AG10803 (cell line): ENCODE measurements at regions not wholly inside any gene's neighbourhood (a gene's known extent, or its start where the extent isn't known, plus 50 kb on each side); places are given as distances from the start of the nearest gene placed in this dataset.
"Not testable (repeated sequence)": the region's sequence is repeated elsewhere in the genome, so short reads cannot be mapped to it uniquely, and the experiment has no call there.

Experiments
- DNase-seq: peaks from one replicate; pipeline ENCODE4 v3.0.0; 2010; ENCODE audit warnings: low read depth
- H3K4me3 ChIP-seq: 2 replicates; pipeline ENCODE4 v1.5.1; 2011; ENCODE audit warnings: mild to moderate bottlenecking, low read length, control low read depth
- TF ChIP-seq, protein P1 (sequence below): conservative IDR thresholded peaks from 2 replicates; pipeline ENCODE4 v1.5.1; 2011; ENCODE audit warnings: mild to moderate bottlenecking, low read length, control low read depth, inconsistent platforms

DNA sequence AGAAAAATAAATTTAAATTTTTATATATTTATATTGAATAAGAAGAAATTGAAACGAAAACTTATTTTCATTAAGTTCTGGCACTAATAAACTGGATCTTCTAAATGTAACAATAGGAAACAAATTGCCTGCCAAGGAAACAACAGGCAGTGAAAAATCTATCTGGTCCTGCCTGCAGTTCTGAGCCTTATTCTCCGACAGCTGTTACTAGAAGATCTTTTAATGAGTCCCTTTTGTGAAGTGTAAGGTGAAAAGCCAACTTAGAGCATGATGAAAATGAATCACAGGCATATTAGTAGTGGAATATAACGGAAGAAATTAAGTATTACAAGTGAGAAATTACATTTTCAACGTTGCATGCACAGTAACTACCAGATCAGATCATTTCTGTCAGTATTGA is 1002.7 kb upstream of the PCDH20 start:
- TF ChIP-seq, protein P1, sequence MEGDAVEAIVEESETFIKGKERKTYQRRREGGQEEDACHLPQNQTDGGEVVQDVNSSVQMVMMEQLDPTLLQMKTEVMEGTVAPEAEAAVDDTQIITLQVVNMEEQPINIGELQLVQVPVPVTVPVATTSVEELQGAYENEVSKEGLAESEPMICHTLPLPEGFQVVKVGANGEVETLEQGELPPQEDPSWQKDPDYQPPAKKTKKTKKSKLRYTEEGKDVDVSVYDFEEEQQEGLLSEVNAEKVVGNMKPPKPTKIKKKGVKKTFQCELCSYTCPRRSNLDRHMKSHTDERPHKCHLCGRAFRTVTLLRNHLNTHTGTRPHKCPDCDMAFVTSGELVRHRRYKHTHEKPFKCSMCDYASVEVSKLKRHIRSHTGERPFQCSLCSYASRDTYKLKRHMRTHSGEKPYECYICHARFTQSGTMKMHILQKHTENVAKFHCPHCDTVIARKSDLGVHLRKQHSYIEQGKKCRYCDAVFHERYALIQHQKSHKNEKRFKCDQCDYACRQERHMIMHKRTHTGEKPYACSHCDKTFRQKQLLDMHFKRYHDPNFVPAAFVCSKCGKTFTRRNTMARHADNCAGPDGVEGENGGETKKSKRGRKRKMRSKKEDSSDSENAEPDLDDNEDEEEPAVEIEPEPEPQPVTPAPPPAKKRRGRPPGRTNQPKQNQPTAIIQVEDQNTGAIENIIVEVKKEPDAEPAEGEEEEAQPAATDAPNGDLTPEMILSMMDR: no peak
- DNase-seq: no peak
- H3K4me3 ChIP-seq: no peak overlapping the region

DNA sequence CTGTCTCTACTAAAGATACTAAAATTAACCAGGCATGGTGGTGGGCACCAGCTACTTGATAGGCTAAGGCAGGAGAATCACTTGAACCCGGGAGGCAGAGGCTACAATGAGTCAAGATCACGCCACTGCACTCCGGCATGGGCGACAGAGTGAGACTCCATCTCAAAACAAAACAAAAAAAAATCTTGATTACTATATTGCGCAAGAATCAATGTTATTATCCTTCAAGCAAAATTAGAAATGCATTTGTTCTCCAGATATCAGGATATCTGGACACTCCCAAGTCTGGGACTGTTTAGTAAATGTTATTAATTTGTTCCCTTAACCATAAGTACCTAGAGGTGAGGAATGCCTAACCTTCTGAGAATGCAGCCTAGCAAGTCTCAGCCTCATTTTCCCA is 992.2 kb upstream of the PCDH20 start:
- H3K4me3 ChIP-seq: no peak overlapping the region
- TF ChIP-seq, protein P1: no peak
- DNase-seq: no peak

DNA sequence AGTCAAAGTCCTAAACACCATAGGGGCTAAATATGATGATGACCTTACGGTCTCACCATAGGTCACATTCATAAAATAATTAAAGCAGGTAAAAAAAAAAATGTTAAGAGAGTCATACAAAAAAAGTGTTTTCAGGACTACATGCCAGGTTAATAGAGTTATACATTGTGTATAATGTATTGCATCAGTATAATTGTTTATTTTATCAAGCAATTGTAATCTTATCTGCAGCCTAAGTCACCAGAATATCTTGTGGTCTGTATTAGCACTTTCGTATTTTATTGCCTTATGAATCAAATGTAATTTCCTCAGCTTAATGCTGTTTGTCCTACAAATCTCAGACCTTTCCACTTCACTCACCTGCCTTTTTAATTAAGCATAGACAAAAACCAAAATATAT is 972.9 kb upstream of the PCDH20 start:
- no peak overlapping the region for H3K4me3 ChIP-seq
- DNase-seq: no peak
- TF ChIP-seq, protein P1: no peak

DNA sequence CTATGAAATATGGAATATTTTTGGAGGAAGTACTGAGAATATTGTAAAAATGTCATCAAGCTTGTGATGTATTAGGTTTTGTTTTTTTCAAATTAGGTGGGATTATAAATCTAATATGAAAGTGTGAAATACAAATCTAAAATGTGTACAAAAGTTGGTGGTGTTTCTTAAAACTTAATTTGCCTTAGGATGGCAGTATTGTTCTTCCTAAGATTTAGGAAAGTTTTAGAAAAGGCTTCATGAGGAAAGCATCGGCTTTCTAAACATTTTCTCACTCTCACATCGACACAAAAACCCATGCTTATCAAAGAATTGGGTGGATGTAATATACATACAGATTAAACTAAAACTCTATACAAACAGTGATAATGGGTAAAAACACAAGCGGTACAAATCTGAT is 972.0 kb upstream of the PCDH20 start:
- no peak overlapping the region for H3K4me3 ChIP-seq
- no peak for DNase-seq
- TF ChIP-seq, protein P1: no peak

DNA sequence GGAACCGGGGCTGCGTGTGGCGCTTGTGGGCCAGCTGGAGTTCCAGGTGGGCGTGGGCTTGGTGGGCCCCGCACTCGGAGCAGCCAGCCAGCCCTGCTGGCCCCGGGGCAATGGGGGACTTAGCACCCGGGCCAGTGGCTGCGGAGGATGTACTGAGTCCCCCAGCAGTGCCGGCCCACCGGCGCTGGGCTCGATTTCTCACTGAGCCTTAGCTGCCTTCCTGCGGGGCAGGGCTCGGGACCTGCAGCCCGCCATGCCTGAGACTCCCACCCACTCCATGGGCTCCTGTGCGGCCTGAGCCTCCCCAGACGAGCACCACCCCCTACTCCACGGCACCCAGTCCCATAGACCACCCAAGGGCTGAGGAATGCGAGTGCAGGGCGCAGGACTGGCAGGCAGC is 963.6 kb upstream of the PCDH20 start:
- DNase-seq: not testable (repeated sequence)

DNA sequence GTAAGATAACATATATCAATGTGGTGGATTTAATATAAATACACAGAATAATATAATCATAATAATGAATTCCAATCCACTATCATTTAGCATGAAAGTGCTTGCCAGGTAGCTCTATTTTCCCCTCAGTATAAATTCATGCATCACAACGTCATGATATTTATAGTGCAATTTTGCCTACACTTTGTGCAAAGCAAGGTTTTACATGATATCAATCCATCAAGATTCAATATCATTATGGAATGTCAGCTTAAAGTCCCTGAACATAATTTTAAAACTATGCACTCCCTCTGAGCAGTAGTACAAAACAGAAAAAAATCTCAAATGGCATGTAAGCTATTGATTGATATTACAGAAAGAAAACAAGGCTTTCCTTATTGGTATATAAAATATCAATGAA is 962.2 kb upstream of the PCDH20 start:
- no peak for DNase-seq
- TF ChIP-seq, protein P1: no peak
- no peak overlapping the region for H3K4me3 ChIP-seq

More for the DNA sequence above, 963.6 kb upstream of the PCDH20 start:
- H3K4me3 ChIP-seq: not testable (repeated sequence)

DNA sequence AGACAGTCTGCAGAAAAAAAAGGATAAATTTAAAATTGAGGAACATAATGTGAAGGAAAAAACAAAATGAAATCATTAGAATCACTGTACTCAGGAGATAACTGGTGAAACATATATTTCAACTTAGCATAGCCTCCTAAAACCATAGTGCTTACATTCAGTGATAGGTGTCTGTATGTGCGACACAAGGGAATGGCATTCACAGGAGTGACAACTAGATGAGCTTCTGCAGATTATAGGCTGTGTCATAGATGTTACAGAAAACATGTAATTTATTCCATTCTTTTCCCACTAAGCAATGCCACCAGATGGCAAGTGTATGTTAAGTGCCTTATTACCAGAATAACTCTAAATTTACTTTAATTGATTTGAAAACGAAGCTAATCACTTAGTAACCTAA is 960.0 kb upstream of the PCDH20 start:
- no peak for DNase-seq
- TF ChIP-seq, protein P1: no peak
- H3K4me3 ChIP-seq: no peak overlapping the region

DNA sequence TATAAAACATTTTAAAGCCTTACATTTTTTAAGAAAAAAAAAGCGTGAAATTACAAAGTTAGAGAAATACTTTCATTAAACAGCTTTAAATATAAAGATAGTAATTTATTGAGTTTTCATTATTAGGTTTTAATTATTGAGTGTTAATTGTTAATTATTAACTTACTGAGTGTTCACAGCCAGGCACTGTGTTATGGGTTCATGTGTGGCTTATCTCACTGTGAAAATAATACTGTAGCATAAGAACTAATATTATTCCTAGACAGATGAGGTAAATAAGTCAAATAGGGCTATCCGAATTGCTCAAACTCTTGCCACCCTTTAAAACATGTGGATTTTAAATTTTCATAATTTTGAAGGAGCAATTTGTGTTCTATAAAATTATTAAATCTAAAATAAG is 956.1 kb upstream of the PCDH20 start:
- H3K4me3 ChIP-seq: no peak overlapping the region
- TF ChIP-seq, protein P1: no peak
- DNase-seq: no peak

DNA sequence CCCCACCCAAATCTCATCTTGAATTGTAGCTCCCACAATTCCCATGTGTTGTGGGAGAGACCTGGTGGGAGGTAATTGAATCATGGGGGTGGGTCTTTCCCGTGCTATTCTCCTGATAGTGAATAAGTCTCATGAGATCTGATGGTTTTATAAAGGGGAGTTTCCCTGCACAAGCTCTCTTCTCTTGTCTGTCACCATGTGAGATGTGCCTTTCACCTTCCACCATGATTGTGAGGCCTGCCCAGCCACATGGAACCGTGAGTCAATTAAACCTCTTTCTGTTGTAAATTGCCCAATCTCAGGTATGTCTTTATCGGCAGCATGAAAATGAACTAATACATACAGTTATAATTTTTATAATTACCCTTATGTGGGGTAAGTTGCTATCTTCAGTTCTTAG is 952.3 kb upstream of the PCDH20 start:
- not testable (repeated sequence) for DNase-seq, H3K4me3 ChIP-seq
